ENCODE measurements at regions not wholly inside any gene's neighbourhood (a gene's known extent, or its start where the extent isn't known, plus 50 kb on each side); places are given as distances from the start of the nearest gene placed in this dataset.

GRCh38 chr10:20998036-20998435, 100.9 kb upstream of the NEBL start:
- Mint-ChIP-seq H3K4me3 (ENCODE audit: low read depth, unreplicated experiment) (no peak overlapping the region), H3K4me1 (ENCODE audit: low read depth, unreplicated experiment) (peaks cover 13% of the 10 kb centered on the region), H3K36me3 (ENCODE audit: insufficient read depth, unreplicated experiment) (no peaks in the 10 kb centered on the region), H3K27ac (ENCODE audit: unreplicated experiment) (no peak overlapping the region), H3K27me3 (ENCODE audit: unreplicated experiment) (no peaks in the 10 kb centered on the region), H3K9me3 (ENCODE audit: low read depth, unreplicated experiment) (no peaks in the 10 kb centered on the region)
- intact Hi-C loops (cut with micrococcal nuclease; ENCODE audit: unreplicated experiment) = no loop called here
- CTCF ChIA-PET = interaction anchor here (0.5 kb wide), 1 partner anchor 99 kb away, joined by 4 read pairs; no protein-coding TSS in a partner anchor
- no peak for DNase-seq
- TF ChIP-seq CTCF (IDR thresholded peaks at IDR 0.05; ENCODE audit: unreplicated experiment) = no peak
- BruUV-seq (replicated peaks) = no TSS peak

- Mint-ChIP-seq H3K9me3 (ENCODE audit: low read depth, unreplicated experiment) (no peaks in the 10 kb centered on the region), H3K4me3 (ENCODE audit: low read depth, unreplicated experiment) (no peak overlapping the region), H3K36me3 (ENCODE audit: insufficient read depth, unreplicated experiment) (no peaks in the 10 kb centered on the region), H3K4me1 (ENCODE audit: low read depth, unreplicated experiment) (no peaks in the 10 kb centered on the region), H3K27me3 (ENCODE audit: unreplicated experiment) (no peaks in the 10 kb centered on the region), H3K27ac (ENCODE audit: unreplicated experiment) (no peak overlapping the region)
- CTCF ChIA-PET = no interaction called here
- no TSS peak for BruUV-seq (replicated peaks)
- intact Hi-C loops (cut with micrococcal nuclease; ENCODE audit: unreplicated experiment) = no loop called here
- DNase-seq = no peak
- TF ChIP-seq CTCF (IDR thresholded peaks at IDR 0.05; ENCODE audit: unreplicated experiment) = no peak
Measured at GRCh38 chr10:20995123-20995987, 98.2 kb upstream of the NEBL start.

GRCh38 chr10:20993830-20994527, 96.9 kb upstream of the NEBL start:
- no peak for TF ChIP-seq CTCF (IDR thresholded peaks at IDR 0.05; ENCODE audit: unreplicated experiment)
- Mint-ChIP-seq H3K27me3 (ENCODE audit: unreplicated experiment) (no peaks in the 10 kb centered on the region), H3K4me1 (ENCODE audit: low read depth, unreplicated experiment) (no peaks in the 10 kb centered on the region), H3K27ac (ENCODE audit: unreplicated experiment) (no peak overlapping the region), H3K9me3 (ENCODE audit: low read depth, unreplicated experiment) (no peaks in the 10 kb centered on the region), H3K36me3 (ENCODE audit: insufficient read depth, unreplicated experiment) (no peaks in the 10 kb centered on the region), H3K4me3 (ENCODE audit: low read depth, unreplicated experiment) (no peak overlapping the region)
- CTCF ChIA-PET = no interaction called here
- no TSS peak for BruUV-seq (replicated peaks)
- intact Hi-C loops (cut with micrococcal nuclease; ENCODE audit: unreplicated experiment) = no loop called here
- no peak for DNase-seq

- H3K27ac Mint-ChIP-seq (ENCODE audit: unreplicated experiment) = no peak overlapping the region
- CTCF ChIA-PET = no interaction called here
- no peaks in the 10 kb centered on the region for H3K27me3 Mint-ChIP-seq (ENCODE audit: unreplicated experiment)
- H3K4me3 Mint-ChIP-seq (ENCODE audit: low read depth, unreplicated experiment) = no peak overlapping the region
- H3K9me3 Mint-ChIP-seq (ENCODE audit: low read depth, unreplicated experiment) = peaks cover 3% of the 10 kb centered on the region
- DNase-seq = no peak
- intact Hi-C loops (cut with micrococcal nuclease; ENCODE audit: unreplicated experiment) = no loop called here
- no peaks in the 10 kb centered on the region for H3K4me1 Mint-ChIP-seq (ENCODE audit: low read depth, unreplicated experiment)
- no peaks in the 10 kb centered on the region for H3K36me3 Mint-ChIP-seq (ENCODE audit: insufficient read depth, unreplicated experiment)
- TF ChIP-seq CTCF (IDR thresholded peaks at IDR 0.05; ENCODE audit: unreplicated experiment) = no peak
- no TSS peak for BruUV-seq (replicated peaks)
Measured at GRCh38 chr10:20993389-20993788, 96.3 kb upstream of the NEBL start.
